IPS DF 6.9 (cell line): ENCODE measurements at regions not wholly inside any gene's neighbourhood (a gene's known extent, or its start where the extent isn't known, plus 50 kb on each side); places are given as distances from the start of the nearest gene placed in this dataset.

Experiments used
- DNase-seq: peaks from one replicate; pipeline ENCODE4 v3.0.0-alpha.2; 2013; ENCODE audit warnings: low read depth, low spot score
- H3K27ac ChIP-seq: one replicate; pipeline ENCODE4 v1.5.1; 2013; ENCODE audit warnings: low read length, control low read depth
- H3K27me3 ChIP-seq: 2 replicates; pipeline ENCODE4 v1.6.1; 2013; ENCODE audit warnings: mild to moderate bottlenecking, low read length; ENCODE audit not compliant: control insufficient read depth, insufficient read depth
- H3K36me3 ChIP-seq: 2 replicates; pipeline ENCODE4 v1.6.1; 2013; ENCODE audit warnings: low read length; ENCODE audit not compliant: control insufficient read depth, insufficient read depth
- H3K4me1 ChIP-seq: 2 replicates; pipeline ENCODE4 v1.6.1; 2013; ENCODE audit warnings: low read length; ENCODE audit not compliant: control insufficient read depth, insufficient read depth
- H3K4me3 ChIP-seq: 2 replicates; pipeline ENCODE4 v1.5.1; 2013; ENCODE audit warnings: mild to moderate bottlenecking, low read length
- H3K9me3 ChIP-seq: 2 replicates; pipeline ENCODE4 v1.6.1; 2013; ENCODE audit warnings: low read length, inconsistent platforms; ENCODE audit not compliant: control insufficient read depth, insufficient read depth
- WGBS: extraction: QIAGEN DNeasy Blood & Tissue Kit; methylation state at CpG from one replicate; pipeline ENCODE4 v1.1.7; 2013; ENCODE audit warnings: mixed read lengths, missing lambda C conversion rate; ENCODE audit not compliant: insufficient read length, insufficient coverage; 5-methylcytosine and 5-hydroxymethylcytosine counted together

DNA sequence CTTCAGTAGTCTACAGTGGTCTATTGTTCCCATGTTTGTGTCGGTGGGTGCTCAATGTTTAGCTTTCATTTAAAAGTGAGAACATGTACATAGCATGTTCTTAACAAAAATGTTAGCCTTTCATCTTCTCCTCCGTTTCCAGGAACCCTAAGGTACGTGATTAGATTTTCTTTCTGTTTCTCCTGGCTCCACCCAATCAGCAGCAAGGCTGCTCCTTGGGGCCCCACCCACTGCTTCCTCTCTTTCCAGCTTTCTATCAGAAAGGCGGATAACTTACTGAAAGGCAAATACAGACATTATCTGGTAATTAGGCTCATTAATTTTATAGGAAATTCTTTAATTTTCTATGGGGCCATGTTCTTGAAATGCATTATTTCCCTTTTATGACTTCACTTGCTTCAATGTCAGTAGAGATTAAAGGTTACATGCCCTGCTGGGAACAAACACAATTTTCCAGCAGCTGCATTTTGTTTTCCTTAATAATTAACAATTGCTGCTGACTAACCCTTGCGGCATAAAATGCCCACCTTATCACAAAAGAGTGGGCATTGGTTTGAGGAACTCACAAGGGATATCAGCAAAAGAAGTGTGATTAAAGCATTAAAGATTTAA, 324.9 kb upstream of the SNX7 start:
- no peaks in the 10 kb centered on the region for H3K36me3 ChIP-seq
- H3K4me1 ChIP-seq, result no peaks in the 10 kb centered on the region
- no peak overlapping the region for H3K4me3 ChIP-seq
- WGBS, result no CpG with 5 or more reads among the region's 5 CpGs
- no peaks in the 10 kb centered on the region for H3K27me3 ChIP-seq
- H3K9me3 ChIP-seq, result no peaks in the 10 kb centered on the region
- no peak overlapping the region for H3K27ac ChIP-seq
- DNase-seq, result no peak

DNA sequence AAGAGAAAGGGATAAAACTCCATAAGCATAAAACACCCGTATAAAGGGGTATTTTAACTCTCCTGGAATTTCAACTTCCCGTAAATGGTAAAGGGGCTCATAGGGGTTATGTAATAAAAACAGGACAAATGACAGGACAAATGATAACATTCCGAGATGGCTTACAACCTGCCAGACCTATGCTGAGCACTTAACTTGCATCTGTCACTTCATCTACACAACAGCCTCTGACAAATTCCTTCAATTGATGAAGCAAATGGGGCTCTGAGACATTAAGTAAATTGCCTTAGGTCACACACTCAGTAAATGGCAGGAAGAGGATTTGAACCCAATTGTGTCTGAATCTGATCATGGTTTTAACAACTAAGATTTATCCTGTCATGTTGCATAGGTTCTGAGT, 327.6 kb upstream of the SNX7 start:
- no peak overlapping the region for H3K27ac ChIP-seq
- H3K36me3 ChIP-seq, result no peaks in the 10 kb centered on the region
- no peaks in the 10 kb centered on the region for H3K4me1 ChIP-seq
- no CpG with 5 or more reads among the region's 3 CpGs for WGBS
- no peaks in the 10 kb centered on the region for H3K27me3 ChIP-seq
- H3K9me3 ChIP-seq, result no peaks in the 10 kb centered on the region
- no peak overlapping the region for H3K4me3 ChIP-seq
- DNase-seq, result no peak

DNA sequence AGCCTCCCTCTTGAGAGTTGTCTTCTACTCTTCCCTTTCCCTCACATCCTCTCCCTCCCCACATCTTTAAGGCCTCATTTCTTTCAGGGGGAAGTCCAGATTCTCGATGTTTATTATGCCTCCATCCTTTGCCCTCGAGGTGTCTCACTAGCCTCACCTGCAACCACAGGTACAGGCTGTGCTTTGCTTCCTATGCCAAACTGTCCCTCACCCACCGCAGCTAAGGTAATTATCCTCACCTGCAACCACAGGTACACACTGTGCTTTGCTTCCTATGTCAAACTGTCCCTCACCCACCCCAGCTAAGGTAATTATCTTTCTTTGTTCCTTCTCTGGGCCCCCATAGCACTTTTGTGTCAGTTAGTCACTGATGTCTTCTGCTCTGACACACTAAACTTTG, 328.1 kb upstream of the SNX7 start:
- WGBS, result no CpG with 5 or more reads among the region's 3 CpGs
- H3K4me3 ChIP-seq, result no peak overlapping the region
- H3K27me3 ChIP-seq, result no peaks in the 10 kb centered on the region
- no peaks in the 10 kb centered on the region for H3K4me1 ChIP-seq
- H3K27ac ChIP-seq, result no peak overlapping the region
- DNase-seq, result no peak
- no peaks in the 10 kb centered on the region for H3K9me3 ChIP-seq
- no peaks in the 10 kb centered on the region for H3K36me3 ChIP-seq

DNA sequence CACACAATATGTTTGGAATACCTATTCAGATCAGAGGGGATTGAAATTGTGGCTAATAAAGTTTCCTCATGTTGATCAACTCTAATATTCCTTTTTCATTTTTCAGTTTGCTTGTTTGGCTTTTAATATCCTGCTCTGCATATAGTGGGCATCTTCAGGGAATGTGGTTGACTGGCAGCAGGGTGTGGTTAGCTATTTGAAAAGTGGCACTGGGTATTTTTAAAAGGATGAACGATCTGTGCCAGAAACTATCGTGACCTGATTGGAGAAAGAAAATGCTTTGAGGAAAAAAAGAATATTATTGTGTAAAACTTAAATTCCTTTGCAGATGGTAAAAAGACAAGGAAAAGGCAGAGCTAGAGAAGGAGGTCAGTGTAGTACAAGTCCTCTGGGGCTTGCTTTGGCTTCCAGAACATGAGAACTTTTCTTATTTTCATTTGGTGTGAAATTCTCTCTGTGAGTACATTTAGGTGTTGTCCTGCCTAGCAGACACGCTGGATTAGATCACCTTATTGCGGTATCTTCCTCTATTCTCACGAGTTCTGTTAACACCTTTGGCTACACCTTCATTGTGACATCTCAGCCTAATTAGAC, 329.7 kb upstream of the SNX7 start:
- H3K27ac ChIP-seq, result no peak overlapping the region
- DNase-seq, result no peak
- H3K4me1 ChIP-seq, result no peaks in the 10 kb centered on the region
- H3K9me3 ChIP-seq, result no peaks in the 10 kb centered on the region
- no peaks in the 10 kb centered on the region for H3K27me3 ChIP-seq
- H3K36me3 ChIP-seq, result no peaks in the 10 kb centered on the region
- WGBS, result no CpG with 5 or more reads among the region's 5 CpGs
- no peak overlapping the region for H3K4me3 ChIP-seq

DNA sequence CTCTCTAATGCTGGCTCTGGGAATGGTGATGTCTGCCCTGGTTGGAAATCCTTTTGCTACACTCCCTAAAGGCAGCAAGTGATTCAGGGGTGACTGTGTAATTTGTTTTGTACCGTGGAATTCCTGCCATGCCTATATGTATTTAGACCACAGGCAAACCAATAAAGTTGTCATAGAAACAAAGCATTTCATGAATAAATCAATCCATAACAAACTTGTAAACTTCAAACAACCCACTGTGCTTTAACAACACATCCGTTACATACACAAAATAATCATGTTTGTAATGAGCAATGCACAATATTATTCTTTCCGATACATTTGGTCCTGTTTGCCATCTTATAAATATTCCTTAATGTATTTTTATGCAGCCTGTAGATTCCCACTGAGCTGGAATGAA, 330.3 kb upstream of the SNX7 start:
- WGBS, result 100% methylated on average over 1 of the region's 3 CpGs
- DNase-seq, result no peak
- Histone ChIP-seq H3K4me1 (no peaks in the 10 kb centered on the region), H3K9me3 (no peaks in the 10 kb centered on the region), H3K27me3 (no peaks in the 10 kb centered on the region), H3K4me3 (no peak overlapping the region), H3K27ac (no peak overlapping the region), H3K36me3 (no peaks in the 10 kb centered on the region)

DNA sequence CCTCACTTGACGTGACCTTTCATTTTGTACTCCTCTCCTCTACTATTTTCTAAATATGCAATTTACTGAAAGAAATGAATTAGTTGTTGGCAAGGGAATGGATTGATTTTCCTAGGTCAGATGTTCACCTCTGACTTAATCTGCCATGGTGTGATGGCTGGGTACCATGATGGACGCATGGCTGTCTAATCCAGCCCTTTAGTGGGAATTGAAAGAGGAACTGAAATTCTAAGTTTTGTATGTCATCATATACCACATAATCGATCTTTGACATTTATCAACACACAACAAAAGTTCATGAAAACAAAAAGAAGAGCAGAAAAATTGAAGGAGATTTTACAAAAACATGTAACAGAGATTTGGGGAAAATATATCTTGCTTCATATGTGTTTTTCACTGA, 331.3 kb upstream of the SNX7 start:
- WGBS, result no CpG with 5 or more reads among the region's 3 CpGs
- no peak for DNase-seq
- Histone ChIP-seq H3K27me3 (no peaks in the 10 kb centered on the region), H3K27ac (no peak overlapping the region), H3K4me1 (no peaks in the 10 kb centered on the region), H3K9me3 (no peaks in the 10 kb centered on the region), H3K4me3 (no peak overlapping the region), H3K36me3 (no peaks in the 10 kb centered on the region)

DNA sequence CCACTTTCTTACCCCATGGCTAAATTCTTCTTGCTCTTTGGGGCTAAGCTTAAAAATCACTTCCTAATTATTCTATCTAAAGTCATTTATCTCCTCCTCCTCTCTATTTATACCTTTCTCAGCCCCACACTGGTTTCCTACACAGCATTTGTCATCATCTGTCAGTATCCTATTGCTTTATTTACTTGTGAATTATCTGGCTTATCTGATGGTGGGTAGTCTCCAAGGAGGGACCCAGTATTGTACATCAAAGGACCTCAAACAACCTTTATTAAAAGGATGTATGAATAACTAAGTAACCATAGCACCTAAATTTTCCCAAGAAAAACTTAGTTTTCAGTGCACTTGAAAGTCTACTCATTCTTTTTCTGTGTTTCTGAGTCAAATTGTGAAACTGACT, 332.7 kb upstream of the SNX7 start:
- H3K36me3 ChIP-seq, result no peaks in the 10 kb centered on the region
- no peak overlapping the region for H3K27ac ChIP-seq
- H3K27me3 ChIP-seq, result no peaks in the 10 kb centered on the region
- no peaks in the 10 kb centered on the region for H3K9me3 ChIP-seq
- no peak overlapping the region for H3K4me3 ChIP-seq
- H3K4me1 ChIP-seq, result peaks cover 3% of the 10 kb centered on the region; the same call in 1 of the 2 replicates
- no peak for DNase-seq

DNA sequence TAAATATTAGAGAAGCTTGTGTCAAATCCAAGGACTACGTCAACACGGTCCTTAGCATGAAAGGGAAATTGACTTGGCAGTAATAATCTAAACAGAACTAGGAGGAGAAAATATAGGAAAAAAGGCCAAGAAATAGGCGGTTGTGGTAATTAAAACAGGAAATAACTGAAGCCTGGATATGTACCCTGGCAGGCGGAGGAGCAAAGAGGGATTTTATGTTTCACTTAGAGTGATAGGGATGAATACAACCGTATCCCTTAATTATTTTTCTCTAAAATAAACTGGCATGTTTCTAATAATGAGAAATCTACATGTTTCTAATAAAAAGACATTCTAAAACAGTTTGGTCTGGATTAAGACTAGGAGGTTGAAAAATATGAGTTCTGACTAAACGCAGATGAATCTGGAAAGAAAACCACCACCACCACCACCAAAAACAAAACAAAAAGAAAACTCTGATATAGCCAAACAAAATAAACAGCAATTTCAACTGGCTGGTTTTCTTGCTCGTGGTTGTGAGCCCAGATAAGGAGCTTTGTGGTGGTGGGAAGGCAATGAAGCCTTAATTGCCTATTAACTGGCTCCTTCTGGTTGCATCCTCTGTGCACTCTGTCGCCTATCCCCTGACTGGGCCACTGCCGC, 334.2 kb upstream of the SNX7 start:
- H3K9me3 ChIP-seq, result no peaks in the 10 kb centered on the region
- DNase-seq, result no peak
- H3K27me3 ChIP-seq, result no peaks in the 10 kb centered on the region
- no peak overlapping the region for H3K4me3 ChIP-seq
- no CpG with 5 or more reads among the region's 9 CpGs for WGBS
- H3K27ac ChIP-seq, result no peak overlapping the region
- peaks cover 3% of the 10 kb centered on the region; the same call in 1 of the 2 replicates for H3K4me1 ChIP-seq
- no peaks in the 10 kb centered on the region for H3K36me3 ChIP-seq

DNA sequence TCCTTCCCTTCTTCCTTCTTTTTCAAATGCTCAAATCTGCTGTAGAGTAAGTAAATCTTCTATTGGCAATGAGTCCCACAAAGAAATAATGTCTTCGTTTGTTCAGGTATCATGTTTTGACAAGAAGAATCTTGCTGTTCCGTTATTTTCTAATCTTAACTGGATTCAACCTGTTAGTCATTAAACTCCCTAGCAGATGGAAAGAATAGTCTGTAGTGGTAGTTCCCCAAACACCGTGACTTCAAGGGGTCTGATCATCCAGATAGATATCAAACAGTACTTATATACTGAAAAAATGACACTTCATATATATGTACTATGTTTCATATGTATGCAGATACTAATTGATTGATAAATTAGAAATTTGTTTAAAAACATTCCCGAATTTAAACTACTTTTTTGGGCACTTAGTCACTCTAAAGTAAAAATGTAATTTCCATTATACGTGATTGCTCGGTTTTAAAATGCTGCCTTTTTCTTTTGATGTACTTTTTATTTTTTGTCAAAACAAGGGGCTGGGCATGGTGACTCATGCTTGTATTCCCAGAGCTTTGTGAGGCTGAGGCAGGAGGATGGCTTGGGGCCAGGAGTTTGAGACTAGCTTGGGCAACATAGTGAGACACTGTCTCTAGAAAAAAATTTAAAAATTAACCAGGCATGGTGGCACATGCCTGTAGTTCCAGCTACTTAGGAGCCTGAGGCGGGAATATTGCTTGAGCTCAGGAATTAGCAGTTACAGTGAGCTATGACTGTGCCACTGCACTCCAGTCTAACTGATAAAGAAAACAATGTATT, 335.7 kb upstream of the SNX7 start:
- WGBS, result no CpG with 5 or more reads among the region's 7 CpGs
- Histone ChIP-seq H3K4me3 (no peak overlapping the region), H3K36me3 (no peaks in the 10 kb centered on the region), H3K27me3 (no peaks in the 10 kb centered on the region), H3K27ac (no peak overlapping the region), H3K9me3 (no peaks in the 10 kb centered on the region), H3K4me1 (peaks cover 3% of the 10 kb centered on the region; the same call in 1 of the 2 replicates)
- no peak for DNase-seq

DNA sequence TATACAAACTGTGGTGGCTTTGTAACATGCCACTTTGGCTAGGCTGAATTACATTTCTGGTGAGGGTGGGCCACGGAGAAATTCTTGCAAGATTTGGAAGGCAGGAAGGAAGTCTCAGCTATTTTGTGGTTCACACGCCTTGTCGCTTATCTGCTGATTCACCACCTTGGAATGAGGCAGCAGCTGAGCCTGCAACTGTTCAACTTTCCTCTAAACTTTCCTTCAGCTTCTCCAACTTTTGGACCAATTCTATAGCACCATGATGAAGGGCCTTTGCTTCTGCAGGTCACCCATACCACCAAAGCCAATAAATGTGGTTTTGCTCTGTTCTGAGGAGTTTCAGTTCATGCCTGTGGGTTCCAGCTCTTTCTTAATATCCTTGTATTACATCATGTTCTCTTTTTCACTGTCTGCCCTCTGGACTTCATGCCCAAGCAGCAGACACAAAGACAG, 337.6 kb upstream of the SNX7 start:
- H3K27ac ChIP-seq, result no peak overlapping the region
- H3K36me3 ChIP-seq, result no peaks in the 10 kb centered on the region
- no CpG with 5 or more reads among the region's 3 CpGs for WGBS
- H3K4me3 ChIP-seq, result no peak overlapping the region
- no peaks in the 10 kb centered on the region for H3K27me3 ChIP-seq
- H3K4me1 ChIP-seq, result peaks cover 3% of the 10 kb centered on the region; the same call in 1 of the 2 replicates
- no peaks in the 10 kb centered on the region for H3K9me3 ChIP-seq
- DNase-seq, result no peak
